GM12865 (cell line): ENCODE measurements at regions not wholly inside any gene's neighbourhood (a gene's known extent, or its start where the extent isn't known, plus 50 kb on each side); places are given as distances from the start of the nearest gene placed in this dataset.
A peak's percentile ranks its signal among the peaks of the same experiment; 100 is the strongest.
"Not testable (repeated sequence)": the region's sequence is repeated elsewhere in the genome, so short reads cannot be mapped to it uniquely, and the experiment has no call there.

Source experiments
- DNase-seq: peaks from one replicate; pipeline ENCODE4 v3.0.0; 2010; ENCODE audit warnings: low read depth
- H3K4me3 ChIP-seq: 2 replicates; pipeline ENCODE4 v1.5.1; 2011; ENCODE audit warnings: mild to moderate bottlenecking, low read depth, low read length, control low read depth
- CTCF ChIP-seq: IDR thresholded peaks from 2 replicates; pipeline ENCODE4 v1.5.1; 2011; ENCODE audit warnings: low read length, control low read depth, low read depth, inconsistent platforms; ENCODE audit not compliant: insufficient read depth; ENCODE audit errors: missing control alignments

DNA sequence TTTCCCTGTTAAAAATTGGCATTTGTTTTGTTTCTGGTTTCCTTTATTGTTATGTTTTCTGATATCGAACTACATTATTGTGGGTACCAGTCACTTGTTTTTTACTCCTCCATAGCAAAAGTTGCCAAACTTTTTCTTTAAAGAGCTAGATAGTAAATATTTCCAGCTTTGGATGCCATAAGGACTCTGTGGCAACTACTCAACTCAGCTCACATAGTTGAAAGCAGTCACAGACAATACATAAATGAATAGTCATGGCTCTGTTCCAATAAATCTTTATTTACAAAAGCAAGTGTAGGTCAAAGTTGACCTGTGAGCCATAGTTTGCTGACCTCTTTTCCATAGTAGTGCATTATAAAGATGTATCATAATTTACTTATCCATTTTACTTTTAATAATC, 305.0 kb downstream of the RASEF start:
- TF ChIP-seq CTCF, result no peak
- DNase-seq, result no peak

DNA sequence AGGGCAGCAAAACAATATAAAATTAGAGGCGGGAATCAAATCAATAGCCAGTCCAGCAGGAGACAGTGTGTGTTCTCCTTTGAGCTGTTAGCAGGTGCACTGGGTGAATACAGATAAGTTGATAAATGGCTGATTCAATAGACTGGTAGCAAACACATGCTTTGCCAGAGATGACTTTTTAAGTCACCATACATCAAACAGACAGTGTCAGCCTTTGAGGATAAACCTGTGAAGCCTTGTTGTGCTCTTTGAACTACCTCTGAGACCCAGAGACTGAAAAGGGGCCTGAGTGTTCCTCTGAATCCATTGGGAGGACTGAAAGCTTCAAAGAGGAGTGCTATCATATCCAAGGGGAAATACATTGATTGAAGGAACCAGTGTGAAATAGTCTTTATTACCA, 301.9 kb downstream of the RASEF start:
- H3K4me3 ChIP-seq, result no peak overlapping the region
- no peak for TF ChIP-seq CTCF
- DNase-seq, result no peak

More for the DNA sequence above, 305.0 kb downstream of the RASEF start:
- H3K4me3 ChIP-seq, result no peak overlapping the region

DNA sequence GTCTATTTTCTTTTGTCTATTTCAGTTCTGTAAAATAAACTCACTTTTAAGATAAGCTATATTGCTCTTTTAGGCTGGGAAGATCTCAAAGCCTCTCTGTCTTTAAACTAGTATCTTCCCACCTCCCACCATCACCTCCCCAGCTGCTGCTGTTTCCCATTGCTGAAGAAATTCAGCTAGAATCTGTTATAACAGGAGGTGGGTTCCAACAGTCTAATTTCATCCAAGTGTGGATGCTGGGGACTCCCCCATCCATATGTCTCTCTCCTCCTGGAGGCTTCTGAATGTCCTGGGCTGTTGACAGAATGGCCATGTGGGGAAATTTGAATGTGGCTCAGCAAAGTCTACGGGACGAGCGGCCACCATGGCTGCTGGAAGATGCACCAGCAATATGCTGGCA, 301.0 kb downstream of the RASEF start:
- no peak for TF ChIP-seq CTCF
- H3K4me3 ChIP-seq, result no peak overlapping the region
- DNase-seq, result no peak

DNA sequence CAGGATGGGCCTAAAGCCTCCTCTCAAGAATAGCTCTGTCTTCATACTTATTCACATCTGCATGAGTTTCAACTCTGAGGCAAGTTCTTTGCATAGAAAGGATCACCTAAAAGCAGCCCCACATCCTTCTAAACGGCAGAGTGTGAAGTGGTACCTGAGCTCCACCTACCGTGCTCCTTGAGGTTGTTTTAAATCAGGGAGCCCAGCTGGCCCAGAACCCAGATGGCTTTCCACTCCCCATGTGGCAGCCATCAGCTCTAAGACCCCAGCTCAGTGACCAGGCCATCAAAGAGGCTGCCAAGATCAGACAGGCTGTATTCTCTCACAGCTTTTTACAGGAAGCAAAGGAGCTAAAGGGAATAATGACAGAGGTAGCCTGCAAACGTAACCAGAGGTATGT, 299.3 kb downstream of the RASEF start:
- H3K4me3 ChIP-seq, result no peak overlapping the region
- DNase-seq, result peak; percentile 5
- no peak for TF ChIP-seq CTCF

DNA sequence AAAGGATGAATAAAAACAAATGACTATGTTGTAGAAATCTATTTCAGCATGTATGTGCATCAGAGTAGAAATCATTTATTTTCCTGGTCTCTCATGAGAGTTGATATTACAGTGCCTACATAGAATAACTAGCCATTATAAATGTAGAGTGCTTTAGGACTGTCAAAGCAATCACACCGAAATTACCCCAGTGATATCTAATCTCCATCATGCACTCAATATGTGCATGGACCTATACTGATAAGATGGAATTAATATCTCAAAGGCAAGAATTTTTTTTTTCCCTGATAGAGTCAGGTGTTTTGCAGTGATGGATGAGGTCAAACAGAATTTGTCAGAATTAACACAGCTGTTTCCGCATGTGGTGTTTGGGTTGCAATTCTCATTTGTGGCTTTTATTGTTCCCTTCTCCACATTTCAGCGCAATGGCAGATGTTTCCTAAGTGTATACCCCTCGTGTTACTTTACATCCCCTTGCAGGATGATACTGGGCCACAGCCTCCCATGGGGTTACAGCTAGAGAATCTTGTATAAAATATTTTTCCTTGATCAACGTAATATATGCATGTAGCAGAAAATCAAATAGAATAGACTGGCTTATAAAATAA, 298.8 kb downstream of the RASEF start:
- H3K4me3 ChIP-seq, result no peak overlapping the region
- TF ChIP-seq CTCF, result no peak
- DNase-seq, result no peak

- not testable (repeated sequence) for DNase-seq, H3K4me3 ChIP-seq
Observed at GRCh38 chr9:82774707-82775231, 288.2 kb downstream of the RASEF start.

DNA sequence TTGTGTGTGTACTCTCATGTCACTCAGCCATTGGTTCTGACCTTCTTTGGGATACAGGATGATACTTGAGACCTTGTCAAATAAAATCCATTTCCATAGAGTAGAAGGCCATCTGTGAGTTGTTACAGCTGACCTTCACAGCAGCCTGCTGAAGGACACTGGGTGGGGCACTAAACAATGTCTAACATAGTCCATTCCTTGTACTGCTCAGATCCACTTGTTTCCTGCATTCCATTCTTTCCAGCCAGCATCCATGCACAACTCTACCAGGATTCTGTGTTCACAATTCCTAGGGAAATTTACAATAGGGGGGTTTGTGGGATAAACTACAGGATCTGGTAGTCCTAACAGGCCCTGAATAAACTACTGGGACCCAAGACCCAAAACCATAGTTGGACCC, 286.4 kb downstream of the RASEF start:
- TF ChIP-seq CTCF, result no peak
- DNase-seq, result no peak

More for the DNA sequence above, 286.4 kb downstream of the RASEF start:
- no peak overlapping the region for H3K4me3 ChIP-seq
